Thyroid gland (tissue), 4 donors: ENCODE measurements at regions not wholly inside any gene's neighbourhood (a gene's known extent, or its start where the extent isn't known, plus 50 kb on each side); places are given as distances from the start of the nearest gene placed in this dataset.

ENCODE experiments used
- POLR2A ChIP-seq, 2 donors: fragments of 450-650 bp; IDR thresholded peaks; one replicate each; pipeline ENCODE4 v1.6.1; 2017; ENCODE audit warnings: antibody characterized with exemption in 2 of 2, mild to moderate bottlenecking in 2 of 2, moderate library complexity in 1 of 2
- TF ChIP-seq, protein P1 (sequence below), 6 experiments: fragments of 200-600 bp in 3 of 6; fragments of 450-650 bp in 3 of 6; sonication (generic) in 3 of 6; IDR thresholded peaks; one replicate each; pipeline ENCODE4 v1.5.1; 2016 to 2019; ENCODE audit warnings: antibody characterized with exemption in 6 of 6, mild to moderate bottlenecking in 2 of 6, inconsistent platforms in 1 of 6, moderate library complexity in 1 of 6

DNA sequence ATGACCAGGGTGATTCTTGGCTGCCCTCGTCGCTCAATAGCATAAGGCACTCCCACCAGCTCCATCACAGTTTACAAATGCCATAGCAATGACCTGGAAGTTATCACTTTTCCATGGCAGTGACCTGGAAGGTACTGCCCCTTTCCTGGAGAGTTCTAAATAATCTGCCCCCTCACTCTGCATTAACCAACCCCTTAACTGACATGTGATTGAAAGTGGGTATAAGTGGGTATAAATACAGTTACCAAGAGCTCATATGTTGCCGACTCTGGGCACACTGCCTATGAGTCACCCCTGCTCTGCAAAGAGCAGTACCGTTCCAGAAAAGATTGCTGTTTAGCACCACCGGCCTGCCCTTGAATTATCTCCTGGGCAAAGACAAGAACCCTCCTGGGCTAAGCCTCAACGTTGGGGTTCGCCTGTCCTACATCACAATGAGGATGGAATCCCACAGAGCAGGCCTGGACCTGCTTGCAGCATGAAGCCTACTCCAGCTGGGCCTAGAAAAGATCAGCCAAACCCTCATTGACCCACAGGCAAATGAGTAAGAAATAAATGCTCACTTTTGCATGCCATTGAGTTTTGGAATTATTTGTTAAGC is 95.2 kb upstream of the SEC14L1 start:
- TF ChIP-seq, protein P1, sequence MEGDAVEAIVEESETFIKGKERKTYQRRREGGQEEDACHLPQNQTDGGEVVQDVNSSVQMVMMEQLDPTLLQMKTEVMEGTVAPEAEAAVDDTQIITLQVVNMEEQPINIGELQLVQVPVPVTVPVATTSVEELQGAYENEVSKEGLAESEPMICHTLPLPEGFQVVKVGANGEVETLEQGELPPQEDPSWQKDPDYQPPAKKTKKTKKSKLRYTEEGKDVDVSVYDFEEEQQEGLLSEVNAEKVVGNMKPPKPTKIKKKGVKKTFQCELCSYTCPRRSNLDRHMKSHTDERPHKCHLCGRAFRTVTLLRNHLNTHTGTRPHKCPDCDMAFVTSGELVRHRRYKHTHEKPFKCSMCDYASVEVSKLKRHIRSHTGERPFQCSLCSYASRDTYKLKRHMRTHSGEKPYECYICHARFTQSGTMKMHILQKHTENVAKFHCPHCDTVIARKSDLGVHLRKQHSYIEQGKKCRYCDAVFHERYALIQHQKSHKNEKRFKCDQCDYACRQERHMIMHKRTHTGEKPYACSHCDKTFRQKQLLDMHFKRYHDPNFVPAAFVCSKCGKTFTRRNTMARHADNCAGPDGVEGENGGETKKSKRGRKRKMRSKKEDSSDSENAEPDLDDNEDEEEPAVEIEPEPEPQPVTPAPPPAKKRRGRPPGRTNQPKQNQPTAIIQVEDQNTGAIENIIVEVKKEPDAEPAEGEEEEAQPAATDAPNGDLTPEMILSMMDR (IDR thresholded peaks at IDR 0.05), result no peak
- TF ChIP-seq POLR2A (IDR thresholded peaks at IDR 0.05), result no peak
